ENCODE measurements at regions not wholly inside any gene's neighbourhood (a gene's known extent, or its start where the extent isn't known, plus 50 kb on each side); places are given as distances from the start of the nearest gene placed in this dataset.
A peak's percentile ranks its signal among the peaks of the same experiment; 100 is the strongest.
"Not testable (repeated sequence)": the region's sequence is repeated elsewhere in the genome, so short reads cannot be mapped to it uniquely, and the experiment has no call there.

GRCh38 chr2:52474091-52474490, 1293.5 kb upstream of the CHAC2 start:
- Histone ChIP-seq H3K36me3 (no peaks in the 10 kb centered on the region), H3K27ac (no peak overlapping the region), H3K4me1 (peaks cover 0 to 7% (median 0%) of the 10 kb centered on the region in 4 donors), H3K9me3 (no peaks in the 10 kb centered on the region), H3K4me3 (no peak overlapping the region), H3K27me3 (no peaks in the 10 kb centered on the region)
- DNase-seq = no peak
- intact Hi-C loops (cut with DNase I) = no loop called here
- whole genome bisulfite sequencing (ENCODE audit: insufficient coverage, low coverage, low lambda C conversion rate, missing lambda C conversion rate) = 25% methylated on average over 1 of the region's 1 CpG
- TF ChIP-seq POLR2A (IDR thresholded peaks at IDR 0.05) (no peak), CTCF (IDR thresholded peaks at IDR 0.05) (no peak)
- peak; percentile 67 to 86 (median 71) for ATAC-seq

GRCh38 chr2:52473526-52473925, 1294.1 kb upstream of the CHAC2 start:
- H3K9me3 ChIP-seq = no peaks in the 10 kb centered on the region
- no peak for ATAC-seq
- no peak overlapping the region for H3K27ac ChIP-seq
- no peak for TF ChIP-seq CTCF (IDR thresholded peaks at IDR 0.05)
- TF ChIP-seq POLR2A (IDR thresholded peaks at IDR 0.05) = no peak
- no peaks in the 10 kb centered on the region for H3K27me3 ChIP-seq
- WGBS (ENCODE audit: insufficient coverage, low coverage, low lambda C conversion rate, missing lambda C conversion rate) = 47% methylated on average over 2 of the region's 2 CpGs
- no peak for DNase-seq
- H3K4me1 ChIP-seq = peaks cover 0 to 7% (median 0%) of the 10 kb centered on the region in 4 donors
- H3K36me3 ChIP-seq = no peaks in the 10 kb centered on the region
- intact Hi-C loops (cut with DNase I) = no loop called here
- H3K4me3 ChIP-seq = no peak overlapping the region

- H3K9me3 ChIP-seq; H3K4me1 ChIP-seq; H3K4me3 ChIP-seq; ATAC-seq; H3K27me3 ChIP-seq; H3K36me3 ChIP-seq; DNase-seq; H3K27ac ChIP-seq; intact Hi-C loops (cut with DNase I): not testable (repeated sequence)
- WGBS (ENCODE audit: insufficient coverage, low coverage, low lambda C conversion rate, missing lambda C conversion rate) = 80% methylated on average over 1 of the region's 1 CpG
These were observed 1297.1 kb upstream of the CHAC2 start for GRCh38 chr2:52470457-52470856.

- intact Hi-C loops (cut with DNase I) = no loop called here
- no peak for DNase-seq
These were observed 1300.4 kb upstream of the CHAC2 start for GRCh38 chr2:52467189-52467588.

GRCh38 chr2:52465287-52465686, 1302.3 kb upstream of the CHAC2 start:
- 85% methylated on average over 3 of the region's 3 CpGs for WGBS (ENCODE audit: insufficient coverage, low coverage, low lambda C conversion rate, missing lambda C conversion rate)

More at GRCh38 chr2:52467189-52467588, 1300.4 kb upstream of the CHAC2 start:
- H3K27me3 ChIP-seq = no peaks in the 10 kb centered on the region
- no peak for TF ChIP-seq CTCF (IDR thresholded peaks at IDR 0.05)
- TF ChIP-seq POLR2A (IDR thresholded peaks at IDR 0.05) = no peak
- WGBS (ENCODE audit: insufficient coverage, low coverage, low lambda C conversion rate, missing lambda C conversion rate) = 100% methylated on average over 1 of the region's 2 CpGs
- no peaks in the 10 kb centered on the region for H3K36me3 ChIP-seq
- ATAC-seq = no peak
- H3K4me3 ChIP-seq = no peak overlapping the region
- no peaks in the 10 kb centered on the region for H3K9me3 ChIP-seq
- peaks cover 0 to 20% (median 2%) of the 10 kb centered on the region in 4 donors for H3K4me1 ChIP-seq
- H3K27ac ChIP-seq = no peak overlapping the region

More at GRCh38 chr2:52465287-52465686, 1302.3 kb upstream of the CHAC2 start:
- H3K4me1 ChIP-seq = peaks cover 0 to 24% (median 2%) of the 10 kb centered on the region in 4 donors
- intact Hi-C loops (cut with DNase I) = no loop called here
- ATAC-seq (no peak), DNase-seq (no peak)
- no peak overlapping the region for H3K27ac ChIP-seq
- H3K4me3 ChIP-seq = no peak overlapping the region
- H3K27me3 ChIP-seq = no peaks in the 10 kb centered on the region
- H3K9me3 ChIP-seq = no peaks in the 10 kb centered on the region
- TF ChIP-seq POLR2A (IDR thresholded peaks at IDR 0.05) (no peak), CTCF (IDR thresholded peaks at IDR 0.05) (no peak)
- no peaks in the 10 kb centered on the region for H3K36me3 ChIP-seq

Measured in right lobe of liver (tissue), 6 donors.